Keratinocyte (primary cell): ENCODE measurements at regions not wholly inside any gene's neighbourhood (a gene's known extent, or its start where the extent isn't known, plus 50 kb on each side); places are given as distances from the start of the nearest gene placed in this dataset.

Experiments used
- EZH2 ChIP-seq: IDR thresholded peaks from one replicate; pipeline ENCODE4 v1.6.1; 2012; ENCODE audit warnings: inconsistent platforms, mild to moderate bottlenecking, low read length, moderate library complexity
- TF ChIP-seq, protein P1 (sequence below), 3 experiments: IDR thresholded peaks in 1 of 3; conservative IDR thresholded peaks in 1 of 3; optimal IDR thresholded peaks in 1 of 3; 2 replicates in 2 of 3; 3 replicates in 1 of 3; pipeline versions ENCODE3 to v1.5.1; 2011; ENCODE audit warnings: low read length in 3 of 3, mild to moderate bottlenecking in 3 of 3, moderate library complexity in 2 of 3, control low read depth in 1 of 3, inconsistent platforms in 1 of 3; ENCODE audit not compliant: insufficient read depth in 2 of 3; ENCODE audit errors: extremely low read depth in 1 of 3

DNA sequence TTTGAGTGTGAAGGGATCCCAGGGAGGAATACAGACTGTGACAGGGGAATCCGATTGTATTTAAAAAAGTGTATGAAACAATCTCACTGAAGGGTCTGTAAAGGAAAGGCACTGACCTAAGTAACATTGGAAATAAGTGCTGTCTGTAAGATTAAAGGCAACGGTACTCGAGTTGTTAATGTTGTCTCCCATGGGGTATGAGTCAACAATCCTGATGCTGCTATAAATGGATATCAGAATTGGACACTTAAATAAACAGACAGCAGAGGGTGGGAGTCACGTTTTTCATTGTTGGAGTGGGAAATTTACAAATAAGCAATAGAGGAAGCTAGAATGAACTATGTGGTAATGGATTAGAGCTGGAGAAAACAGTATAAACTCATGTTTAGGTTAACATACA lies 452.4 kb upstream of the RGPD4 start:
- TF ChIP-seq, protein P1, sequence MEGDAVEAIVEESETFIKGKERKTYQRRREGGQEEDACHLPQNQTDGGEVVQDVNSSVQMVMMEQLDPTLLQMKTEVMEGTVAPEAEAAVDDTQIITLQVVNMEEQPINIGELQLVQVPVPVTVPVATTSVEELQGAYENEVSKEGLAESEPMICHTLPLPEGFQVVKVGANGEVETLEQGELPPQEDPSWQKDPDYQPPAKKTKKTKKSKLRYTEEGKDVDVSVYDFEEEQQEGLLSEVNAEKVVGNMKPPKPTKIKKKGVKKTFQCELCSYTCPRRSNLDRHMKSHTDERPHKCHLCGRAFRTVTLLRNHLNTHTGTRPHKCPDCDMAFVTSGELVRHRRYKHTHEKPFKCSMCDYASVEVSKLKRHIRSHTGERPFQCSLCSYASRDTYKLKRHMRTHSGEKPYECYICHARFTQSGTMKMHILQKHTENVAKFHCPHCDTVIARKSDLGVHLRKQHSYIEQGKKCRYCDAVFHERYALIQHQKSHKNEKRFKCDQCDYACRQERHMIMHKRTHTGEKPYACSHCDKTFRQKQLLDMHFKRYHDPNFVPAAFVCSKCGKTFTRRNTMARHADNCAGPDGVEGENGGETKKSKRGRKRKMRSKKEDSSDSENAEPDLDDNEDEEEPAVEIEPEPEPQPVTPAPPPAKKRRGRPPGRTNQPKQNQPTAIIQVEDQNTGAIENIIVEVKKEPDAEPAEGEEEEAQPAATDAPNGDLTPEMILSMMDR (optimal IDR thresholded peaks at IDR 0.05 in 1 of 3, IDR thresholded peaks at IDR 0.05 in 1 of 3, conservative IDR thresholded peaks at IDR 0.05 in 1 of 3; ENCODE audit: extremely low read depth in 1 of 3, insufficient read depth in 2 of 3, low read length in 3 of 3), result no peak
- no peak for TF ChIP-seq EZH2
